Medulla oblongata (tissue), 1 donor: ENCODE measurements at regions not wholly inside any gene's neighbourhood (a gene's known extent, or its start where the extent isn't known, plus 50 kb on each side); places are given as distances from the start of the nearest gene placed in this dataset.

Experiments
- DNase-seq: peaks from one replicate; pipeline ENCODE4 v3.0.0-alpha.2; 2015; ENCODE audit errors: extremely low spot score

DNA sequence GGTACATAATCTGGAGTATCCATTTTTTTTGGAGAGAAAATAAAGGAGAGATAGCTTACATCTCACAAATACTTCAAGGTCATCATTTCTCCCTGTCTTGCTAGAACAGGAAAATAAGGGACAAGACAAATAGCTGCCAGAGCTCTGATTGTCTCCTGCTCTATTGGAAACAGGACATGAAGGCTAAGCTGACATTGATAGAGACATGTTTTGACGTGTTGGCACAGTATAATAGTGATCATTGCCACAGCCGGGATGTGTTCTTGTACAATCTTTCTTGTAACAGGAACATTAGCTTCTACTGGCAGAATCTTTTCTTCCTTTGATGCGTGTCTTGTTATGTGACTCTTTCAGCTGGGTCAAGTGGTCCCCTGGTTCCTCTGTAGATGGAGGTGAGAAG is 279.3 kb upstream of the MTPN start:
- DNase-seq, result no peak

DNA sequence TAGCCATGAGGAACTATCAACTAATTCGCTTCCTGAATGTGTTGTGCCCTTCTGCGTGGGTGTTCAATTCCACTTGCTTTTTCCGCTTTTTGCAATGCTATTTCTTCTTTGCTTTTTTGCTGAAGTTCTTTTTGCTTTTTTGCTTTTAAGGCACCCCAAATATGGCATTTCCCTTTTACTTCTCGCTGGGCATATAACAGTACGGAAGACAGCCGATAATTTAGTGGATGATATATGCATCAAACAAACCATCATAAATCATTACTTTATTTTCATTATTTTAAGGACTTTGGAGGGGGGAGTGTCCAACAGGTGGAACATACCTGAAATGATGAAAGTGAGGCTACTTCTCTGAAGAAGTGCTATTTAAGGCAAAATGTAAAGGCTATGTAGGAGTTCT is 277.0 kb upstream of the MTPN start:
- DNase-seq, result no peak

DNA sequence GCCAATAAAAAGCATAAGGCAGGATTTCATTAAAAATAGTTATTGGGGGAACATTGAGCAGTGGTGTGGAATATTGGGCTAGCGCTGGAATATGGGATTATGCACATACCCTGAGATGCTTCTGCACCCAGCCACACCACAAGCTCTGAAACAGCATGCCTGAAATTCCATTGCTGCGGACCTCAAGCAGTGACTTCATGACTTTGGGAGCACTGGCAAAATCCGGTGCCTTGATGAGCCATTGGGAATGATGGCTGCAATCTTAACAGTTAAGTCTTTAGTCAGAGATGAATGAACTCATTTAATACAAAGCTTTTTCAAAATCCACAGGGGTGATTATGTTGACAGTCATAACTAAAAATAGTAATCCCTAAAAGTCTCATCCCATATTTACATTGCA is 274.7 kb upstream of the MTPN start:
- DNase-seq, result no peak

DNA sequence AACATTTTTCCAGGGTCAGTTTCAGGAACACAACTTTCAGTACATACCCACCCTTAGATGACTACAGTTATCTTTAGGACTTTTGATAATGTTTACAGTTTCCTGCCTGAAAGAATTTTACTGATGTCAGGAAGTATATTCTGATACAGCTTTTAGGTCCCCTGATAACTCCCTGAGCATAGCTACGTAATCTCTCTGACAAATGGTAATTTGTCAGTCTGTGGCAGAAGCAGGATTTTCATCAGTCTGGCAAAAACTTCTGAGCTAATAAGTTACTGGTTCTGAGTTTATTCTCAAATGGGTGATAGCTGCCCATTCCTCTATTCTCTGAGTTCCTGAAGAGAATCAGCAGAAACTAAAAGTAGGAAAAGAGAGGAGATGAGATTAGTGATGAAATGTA is 270.1 kb upstream of the MTPN start:
- no peak for DNase-seq

DNA sequence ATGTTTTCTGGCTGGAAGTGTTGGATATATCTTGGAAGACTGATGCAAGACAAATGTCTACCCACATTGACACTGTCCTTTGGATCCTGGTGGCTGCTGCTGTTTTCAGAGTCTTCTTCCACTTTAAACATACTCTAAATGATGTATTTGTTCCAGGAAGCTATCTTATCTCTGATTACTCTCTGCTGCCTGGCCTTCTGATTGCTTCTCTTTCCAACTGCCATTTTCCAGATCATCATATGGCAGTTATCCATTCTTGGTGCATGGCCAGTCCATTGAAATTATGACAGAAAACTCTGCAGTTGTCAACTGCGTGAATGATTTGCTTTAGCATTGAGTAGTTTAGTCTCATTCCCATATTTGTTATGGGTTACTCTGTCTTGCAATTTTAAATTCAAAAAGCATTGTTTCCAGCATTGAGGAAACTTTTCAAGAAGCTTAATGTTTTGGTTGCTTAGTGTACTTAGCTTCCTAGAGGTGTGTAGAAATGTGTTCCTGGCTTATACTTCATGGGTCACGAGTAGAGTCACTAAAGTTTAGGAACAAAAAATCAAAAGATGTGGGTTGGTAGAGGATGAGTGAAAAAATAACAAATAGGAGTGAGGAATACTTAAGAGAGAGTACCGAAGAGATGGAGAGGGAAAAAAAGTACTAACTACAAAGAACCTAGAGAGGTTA is 268.3 kb upstream of the MTPN start:
- no peak for DNase-seq

DNA sequence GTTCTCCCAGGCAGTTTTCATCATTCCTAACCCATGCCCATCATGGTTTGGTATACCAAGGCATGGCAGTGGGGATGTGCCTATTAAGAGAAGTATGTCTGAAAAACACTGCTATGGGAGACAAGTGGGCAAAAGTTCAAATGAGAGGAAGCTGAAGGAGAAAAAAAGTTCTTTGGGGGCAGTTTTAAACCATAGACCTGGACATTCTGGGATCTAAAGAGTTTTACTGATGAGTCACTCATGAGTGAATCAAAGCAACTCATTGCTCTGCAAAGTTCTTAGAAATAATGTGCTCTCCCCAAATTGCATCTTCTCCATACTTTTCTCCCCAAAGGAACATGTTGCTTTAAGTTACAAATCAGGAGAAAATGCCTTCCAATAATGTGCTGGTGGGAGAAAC is 256.9 kb upstream of the MTPN start:
- DNase-seq, result no peak

DNA sequence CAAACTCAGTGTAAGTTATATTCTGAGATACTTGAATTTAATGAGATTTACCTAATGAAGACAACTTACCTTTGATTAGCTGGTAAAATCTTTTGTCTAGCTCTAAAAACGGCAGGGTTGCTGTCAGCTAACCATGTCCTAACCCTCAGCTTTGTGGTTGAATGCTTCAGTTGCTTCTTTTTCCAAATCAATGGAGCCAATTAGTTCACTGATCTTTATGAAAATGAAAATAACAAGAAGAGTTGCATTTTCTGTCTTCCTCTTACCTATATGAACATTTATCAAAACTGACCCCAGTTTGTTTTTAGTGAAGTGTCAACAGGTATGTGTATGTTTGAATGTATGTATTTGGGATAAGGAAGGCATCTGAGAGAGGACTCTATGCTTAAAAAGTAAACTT is 253.1 kb upstream of the MTPN start:
- no peak for DNase-seq

DNA sequence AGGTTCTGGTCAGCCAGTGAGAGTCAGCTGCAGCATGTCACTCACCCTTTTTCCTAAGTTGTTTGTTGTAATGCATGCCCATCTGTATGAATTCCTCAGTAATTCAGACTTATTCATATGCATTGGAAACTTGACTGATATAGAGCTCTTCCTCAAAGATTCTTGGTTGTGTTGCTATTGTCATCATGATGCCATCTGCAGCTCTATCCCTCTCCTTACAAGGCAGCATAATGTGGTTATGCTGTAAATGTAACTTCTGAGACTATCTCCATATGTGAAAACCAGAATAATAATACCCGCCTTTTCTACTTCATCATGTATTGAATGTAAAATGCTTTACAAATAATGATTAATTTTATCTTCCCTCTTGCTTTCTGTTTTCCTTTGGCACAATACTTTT is 252.6 kb upstream of the MTPN start:
- no peak for DNase-seq

DNA sequence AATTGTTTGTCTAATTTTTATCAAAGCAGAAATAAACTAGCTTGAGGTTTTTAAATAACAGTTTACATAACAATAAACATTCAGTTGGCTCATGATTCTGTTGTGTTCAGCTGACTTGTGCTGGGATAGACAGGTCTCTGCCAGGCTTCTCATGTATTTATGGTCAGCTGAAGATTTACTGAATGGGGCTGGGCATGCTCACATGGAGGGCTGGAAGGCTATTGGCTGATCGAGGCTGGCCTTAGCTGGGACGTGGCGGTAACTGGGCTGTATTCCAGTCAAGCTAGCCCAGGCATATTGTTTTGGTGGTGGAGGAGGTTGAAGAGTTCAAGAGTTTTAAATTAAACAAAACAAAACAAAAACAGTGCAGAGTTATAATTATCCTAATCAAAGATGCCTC is 251.0 kb upstream of the MTPN start:
- DNase-seq, result no peak

DNA sequence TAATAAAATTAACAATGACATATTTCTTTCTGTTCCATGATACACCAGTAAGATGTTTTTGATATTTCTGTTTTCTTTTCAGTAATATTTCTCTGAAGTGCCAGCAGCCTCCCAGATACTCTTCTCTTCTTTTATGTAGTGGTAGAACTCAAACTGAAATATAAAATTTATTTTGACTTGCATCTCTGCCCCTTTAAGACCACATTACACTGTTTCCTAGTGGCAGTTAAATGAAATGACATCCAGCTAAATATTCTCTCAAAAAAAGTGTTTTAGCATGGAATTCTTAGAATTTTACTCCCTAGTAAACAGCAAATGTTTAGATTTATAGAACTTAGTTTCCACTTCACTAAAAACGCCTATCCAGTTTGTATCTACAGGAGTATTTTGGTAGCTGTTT is 237.2 kb upstream of the MTPN start:
- DNase-seq, result no peak

DNA sequence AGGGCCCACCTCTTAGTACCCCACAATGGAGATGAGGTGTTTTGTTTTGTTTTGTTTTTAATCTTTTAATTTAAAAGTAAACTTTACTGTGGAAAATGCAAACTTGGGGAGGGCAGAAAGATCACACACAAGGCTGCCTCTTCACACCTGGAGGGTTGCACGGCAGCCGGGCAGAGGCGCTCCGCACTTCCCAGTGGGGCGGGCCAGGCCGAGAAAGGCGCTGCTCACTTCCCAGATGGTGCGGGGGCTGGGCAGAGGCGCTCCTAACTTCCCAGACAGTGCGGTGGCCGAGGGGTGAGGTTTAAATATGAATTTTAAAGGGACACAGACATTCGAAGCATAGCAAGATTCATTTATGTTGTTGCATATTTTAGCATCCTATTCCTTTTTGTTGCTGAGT is 235.9 kb upstream of the MTPN start:
- DNase-seq, result no peak

DNA sequence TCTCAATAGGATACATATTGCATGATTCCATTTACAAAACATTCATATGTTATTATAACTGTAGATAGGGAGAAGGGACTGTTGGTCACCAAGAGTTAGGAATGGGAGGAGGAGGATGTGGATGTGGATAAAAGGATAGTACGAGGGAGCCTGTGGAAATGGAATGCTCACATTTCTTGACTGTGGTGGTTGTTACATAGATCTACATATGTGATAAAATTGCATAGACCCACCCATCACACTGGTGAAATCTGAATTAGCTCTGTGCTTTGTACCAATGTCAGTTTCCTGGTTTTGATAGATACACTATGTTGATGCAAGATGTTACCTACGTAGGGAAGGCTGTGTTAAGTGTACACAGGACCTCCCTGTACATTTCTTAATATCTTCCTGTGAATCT is 233.5 kb upstream of the MTPN start:
- no peak for DNase-seq

DNA sequence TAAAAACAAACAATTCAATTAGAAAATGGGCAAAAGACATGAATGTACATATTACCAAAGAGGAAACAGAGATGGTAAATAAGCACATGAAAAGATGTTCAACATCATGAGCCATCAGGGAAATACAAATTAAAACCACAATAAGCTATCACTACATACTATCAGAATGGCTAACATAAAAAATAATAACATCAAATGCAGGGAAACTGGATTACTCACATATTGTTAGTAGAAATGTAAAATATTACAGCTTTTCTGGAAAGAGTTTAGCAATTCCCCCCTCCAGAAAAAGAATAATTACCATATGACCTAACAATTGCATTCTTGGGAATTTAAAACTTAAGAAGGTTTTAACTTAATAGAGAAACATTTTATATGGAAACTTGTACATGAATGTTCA is 232.9 kb upstream of the MTPN start:
- no peak for DNase-seq

DNA sequence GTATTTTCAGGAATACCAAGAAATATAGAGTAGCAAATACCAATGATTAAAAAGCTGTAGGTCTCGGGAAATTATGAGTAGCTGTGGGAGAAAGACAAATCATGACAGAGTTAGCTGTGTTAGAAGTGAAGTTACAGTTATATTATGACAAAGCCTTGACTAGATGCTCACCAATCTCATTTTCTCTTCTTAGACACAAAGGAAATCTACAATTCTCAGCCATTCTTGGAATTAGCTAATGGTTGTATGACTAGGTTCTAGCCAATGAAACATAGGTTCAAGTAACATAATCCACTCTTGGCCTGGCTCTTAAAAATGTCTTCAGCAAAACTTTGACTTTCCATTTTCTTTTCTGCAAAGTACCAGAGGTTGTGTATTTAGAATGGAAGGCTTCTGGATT is 228.8 kb upstream of the MTPN start:
- no peak for DNase-seq

DNA sequence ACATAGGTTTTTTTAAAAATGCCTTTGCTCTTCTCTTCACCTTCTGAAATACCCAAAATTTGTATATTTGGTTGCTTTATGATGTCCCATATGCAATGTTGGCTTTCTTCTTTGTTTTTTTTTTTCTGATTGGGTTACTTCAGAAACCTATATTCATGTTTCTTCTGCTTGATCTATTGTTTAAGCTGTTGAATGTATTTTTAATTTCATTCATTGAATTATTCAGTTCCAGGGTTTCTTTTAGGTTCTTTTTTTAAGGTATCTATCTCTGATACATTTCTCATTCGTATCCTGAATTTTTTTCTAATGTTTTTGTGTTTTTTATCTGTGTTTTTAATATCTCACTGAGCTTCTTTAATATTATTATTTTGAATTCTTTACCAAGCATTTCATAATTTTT is 221.0 kb upstream of the MTPN start:
- no peak for DNase-seq

DNA sequence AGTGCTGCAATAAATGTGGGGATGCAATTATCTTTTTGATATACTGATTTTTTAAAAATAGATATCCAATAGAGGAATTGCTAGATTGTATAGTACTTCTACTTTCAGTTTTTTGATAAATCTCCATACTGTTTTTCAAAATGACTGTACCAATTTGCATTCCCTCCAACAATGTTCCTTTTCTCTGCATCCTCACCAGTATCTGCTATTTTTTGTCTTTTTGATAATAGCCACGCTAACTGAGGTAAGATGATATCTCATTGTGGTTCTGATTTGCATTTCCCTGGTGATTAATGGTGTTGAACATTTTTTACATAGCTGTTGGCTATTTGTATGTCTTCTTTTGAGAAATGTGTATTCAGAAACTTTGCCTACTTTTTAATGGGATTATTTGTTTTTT is 217.7 kb upstream of the MTPN start:
- DNase-seq, result no peak

DNA sequence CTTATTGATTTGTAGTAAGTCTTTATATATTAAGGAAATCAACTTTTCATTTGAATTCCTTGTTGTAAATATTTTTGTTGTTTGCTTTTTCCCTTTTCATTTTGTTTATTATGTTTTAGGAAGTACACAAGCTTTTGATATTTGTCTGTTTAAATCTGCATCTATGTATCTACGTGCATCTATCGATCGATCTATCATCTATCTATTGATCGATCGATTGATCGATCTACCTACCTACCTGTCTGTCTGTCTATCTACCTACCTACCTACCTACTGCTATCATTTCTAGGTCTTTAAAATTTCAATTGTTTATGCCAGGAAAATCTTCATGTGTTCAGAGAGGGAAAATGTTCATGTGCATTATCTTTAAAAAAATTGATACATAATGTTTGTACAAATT is 216.8 kb upstream of the MTPN start:
- DNase-seq, result no peak

DNA sequence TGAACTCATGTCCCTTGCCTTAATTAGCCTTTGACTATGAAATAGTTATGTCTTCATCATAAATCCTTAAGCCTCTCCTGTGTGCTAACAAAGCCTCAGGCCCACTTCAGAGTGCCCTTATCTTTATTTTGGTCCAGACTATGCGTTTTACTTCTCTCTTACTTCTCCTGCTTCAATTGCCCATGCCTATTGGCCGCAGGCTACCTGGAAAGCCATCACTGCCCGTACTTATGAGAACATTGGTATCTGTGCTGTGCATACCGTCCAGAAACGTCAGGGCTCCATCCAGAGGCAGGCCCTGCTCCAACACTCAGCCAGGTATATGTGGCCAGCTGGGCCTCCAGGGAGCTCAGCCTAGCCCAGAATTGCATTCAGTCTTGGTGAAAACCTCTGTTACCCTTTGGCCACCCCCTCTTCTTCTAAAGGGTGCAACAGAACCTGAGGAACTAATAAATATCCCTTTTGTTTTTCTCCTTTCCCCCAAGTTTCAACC is 212.4 kb upstream of the MTPN start:
- no peak for DNase-seq

DNA sequence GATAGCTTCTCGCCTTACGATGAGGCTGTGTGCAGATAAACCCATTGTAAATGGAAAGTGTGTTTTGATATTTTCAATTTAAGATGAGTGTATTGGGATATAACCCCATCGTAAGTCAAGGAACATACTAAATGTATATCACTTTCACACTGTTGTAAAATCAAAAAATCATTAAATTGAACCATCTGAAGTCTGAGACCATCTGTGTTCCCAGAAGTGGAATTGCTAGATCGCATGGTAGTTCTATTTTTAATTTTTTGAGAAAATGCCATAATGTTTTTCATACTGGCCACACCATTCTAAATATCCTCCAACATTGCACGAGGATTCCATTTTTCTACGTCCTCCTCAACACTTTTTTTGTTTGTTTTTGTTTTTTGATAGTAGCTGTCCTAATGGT is 209.1 kb upstream of the MTPN start:
- DNase-seq, result no peak

DNA sequence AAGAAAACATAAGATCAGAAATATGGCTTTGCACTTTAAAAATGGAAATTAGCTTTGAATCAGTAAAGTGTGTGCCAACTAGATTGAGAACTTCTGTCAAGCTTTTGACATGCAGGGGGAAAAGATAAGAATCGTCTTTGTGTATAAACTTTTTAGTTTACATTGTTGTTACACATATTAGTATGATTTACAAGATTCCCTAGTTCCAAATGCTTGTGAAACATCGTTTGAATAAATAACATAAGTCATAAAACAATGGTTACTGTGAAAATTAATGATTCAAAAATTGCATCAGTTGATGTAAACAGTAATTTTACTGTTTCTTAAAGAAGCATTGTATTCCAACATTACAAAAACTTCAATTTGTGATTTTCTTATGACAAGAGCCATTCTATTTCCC is 207.6 kb upstream of the MTPN start:
- DNase-seq, result no peak

DNA sequence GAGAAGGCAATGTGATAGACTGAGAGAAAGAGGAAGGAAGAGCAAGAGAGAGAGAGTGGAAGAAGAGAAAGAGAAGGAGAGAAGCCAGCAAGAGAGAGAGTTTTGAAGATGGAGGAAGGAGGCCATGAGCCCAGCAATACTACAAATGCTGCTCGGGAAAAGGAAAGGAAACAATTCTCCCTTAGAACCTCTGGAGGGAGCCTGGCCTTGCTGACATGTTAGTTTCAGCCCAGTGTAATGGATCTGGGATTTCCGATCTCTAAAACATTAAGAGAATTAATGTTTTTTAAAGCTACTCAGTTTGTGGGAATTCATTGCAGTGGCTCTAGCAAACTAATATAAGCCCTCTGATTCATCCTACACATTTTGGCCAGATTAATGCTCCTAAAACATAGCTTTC is 206.8 kb upstream of the MTPN start:
- DNase-seq, result peak; percentile 29

DNA sequence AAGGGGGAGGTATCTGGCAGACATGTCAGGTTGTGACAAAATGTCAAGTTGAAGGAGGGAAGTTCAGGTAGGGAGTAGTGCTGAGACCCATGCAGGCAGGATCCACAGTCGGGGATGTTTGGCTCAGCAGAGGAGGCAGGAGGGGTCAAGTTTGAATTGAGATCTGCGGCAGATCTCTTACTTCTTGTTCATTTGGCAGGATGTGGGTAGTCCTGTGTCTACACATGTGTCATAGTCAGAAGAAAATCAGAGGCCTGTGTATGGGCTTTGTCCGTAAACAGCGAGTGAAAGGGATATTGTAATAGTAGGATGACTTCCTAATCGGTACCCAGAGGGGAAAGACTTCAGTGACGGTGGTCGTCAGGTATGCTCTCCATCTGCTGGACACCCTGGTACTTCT is 203.8 kb upstream of the MTPN start:
- no peak for DNase-seq

DNA sequence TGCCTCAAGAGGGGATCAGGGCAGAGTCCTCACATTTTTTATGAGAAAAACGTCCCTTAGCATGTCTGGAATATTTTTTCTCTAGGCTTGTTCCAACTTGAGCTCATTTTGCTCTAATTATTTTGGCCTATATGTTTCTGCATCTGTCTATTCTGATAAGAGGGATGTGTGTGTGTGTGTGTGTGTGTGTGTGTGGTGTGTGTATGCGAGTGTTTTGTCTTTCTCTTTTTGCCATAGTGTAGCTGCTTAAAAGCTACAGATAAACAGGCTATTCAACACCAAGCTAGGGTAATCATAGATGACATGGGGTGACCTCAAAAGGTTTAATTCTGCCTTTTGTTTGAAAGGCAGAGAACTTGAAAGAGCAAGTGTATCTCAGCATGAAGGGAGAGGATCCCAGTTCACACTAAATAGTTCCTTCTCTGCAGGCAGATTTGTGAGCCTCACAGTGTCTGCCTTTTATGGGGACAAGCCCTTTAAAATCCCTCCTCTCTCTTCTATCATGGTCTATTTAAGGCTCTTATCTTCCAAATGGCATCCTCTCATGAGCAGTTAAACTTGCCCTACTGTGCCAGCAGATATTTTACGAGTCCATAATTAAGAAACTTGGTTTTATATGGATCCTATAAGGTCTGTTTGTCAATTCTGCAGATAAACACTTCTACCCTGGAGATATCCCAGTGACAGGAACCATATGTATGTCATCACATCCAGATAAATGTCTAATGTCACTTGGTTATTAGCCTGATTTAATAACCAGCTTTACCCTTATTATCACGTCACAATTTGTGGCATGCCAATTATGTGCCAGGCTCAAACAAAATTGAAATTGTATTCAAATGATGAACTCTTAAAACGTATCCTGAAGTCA is 202.9 kb upstream of the MTPN start:
- no peak for DNase-seq
